Muscle of back (tissue), 3 donors: ENCODE measurements at regions not wholly inside any gene's neighbourhood (a gene's known extent, or its start where the extent isn't known, plus 50 kb on each side); places are given as distances from the start of the nearest gene placed in this dataset.
"Not testable (repeated sequence)": the region's sequence is repeated elsewhere in the genome, so short reads cannot be mapped to it uniquely, and the experiment has no call there.

ENCODE experiments used
- DNase-seq, 3 donors: peaks; one replicate each; pipeline versions ENCODE4 v3.0.0 to v3.0.0-alpha.2; 2013

GRCh38 chr9:108045851-108046250, 556.3 kb upstream of the KLF4 start:
- no peak for DNase-seq

GRCh38 chr9:108043585-108043984, 554.0 kb upstream of the KLF4 start:
- no peak for DNase-seq

- peak in 1 of 3 donors; percentile 54 for DNase-seq
Measured at GRCh38 chr9:108041551-108041950, 552.0 kb upstream of the KLF4 start.

- DNase-seq = no peak
Measured at GRCh38 chr9:108040783-108041182, 551.2 kb upstream of the KLF4 start.

- DNase-seq = no peak
Measured at GRCh38 chr9:108039493-108039892, 549.9 kb upstream of the KLF4 start.

GRCh38 chr9:108039012-108039411, 549.4 kb upstream of the KLF4 start:
- no peak for DNase-seq

GRCh38 chr9:108035487-108035886, 545.9 kb upstream of the KLF4 start:
- DNase-seq = peak in 1 of 3 donors; percentile 47

GRCh38 chr9:108033976-108034964, 544.7 kb upstream of the KLF4 start:
- peak; percentile 31 to 83 (median 35) for DNase-seq

GRCh38 chr9:108032079-108032478, 542.5 kb upstream of the KLF4 start:
- DNase-seq = not testable (repeated sequence)

GRCh38 chr9:108031221-108031620, 541.7 kb upstream of the KLF4 start:
- DNase-seq = not testable (repeated sequence)

GRCh38 chr9:108026718-108027117, 537.1 kb upstream of the KLF4 start:
- DNase-seq = not testable (repeated sequence)

GRCh38 chr9:108024604-108025003, 535.0 kb upstream of the KLF4 start:
- no peak for DNase-seq

GRCh38 chr9:108022246-108022935, 532.8 kb upstream of the KLF4 start:
- no peak for DNase-seq

- no peak for DNase-seq
Measured at GRCh38 chr9:108021096-108021710, 531.6 kb upstream of the KLF4 start.

- DNase-seq = no peak
Measured at GRCh38 chr9:108019821-108020220, 530.3 kb upstream of the KLF4 start.

- no peak for DNase-seq
Measured at GRCh38 chr9:108017671-108018070, 528.1 kb upstream of the KLF4 start.

- DNase-seq = peak in 1 of 3 donors; percentile 51
Measured at GRCh38 chr9:108016446-108016845, 526.9 kb upstream of the KLF4 start.

- DNase-seq = no peak
Measured at GRCh38 chr9:108015690-108016089, 526.1 kb upstream of the KLF4 start.

GRCh38 chr9:108014353-108014752, 524.8 kb upstream of the KLF4 start:
- DNase-seq = no peak

- DNase-seq = no peak
Measured at GRCh38 chr9:108012886-108013665, 523.5 kb upstream of the KLF4 start.

GRCh38 chr9:108012405-108012804, 522.8 kb upstream of the KLF4 start:
- no peak for DNase-seq

GRCh38 chr9:108003526-108003925, 514.0 kb upstream of the KLF4 start:
- peak; percentile 25 to 82 (median 47) for DNase-seq
